B cell (primary cell): ENCODE measurements at regions not wholly inside any gene's neighbourhood (a gene's known extent, or its start where the extent isn't known, plus 50 kb on each side); places are given as distances from the start of the nearest gene placed in this dataset.

Experiments
- ATAC-seq: fragments of 200-7000 bp; cut with Tn5 transposase; one replicate; pipeline ENCODE4 v1.10.0; 2021; ENCODE audit warnings: low read depth, mild to moderate bottlenecking, moderate number of reproducible peaks, moderate library complexity
- CTCF ChIA-PET: fragments of 350-600 bp; sonication (Branson Sonifier 250); formaldehyde crosslinking; loops from one replicate; lab custom pipeline; 2021; ENCODE audit warnings: antibody characterized with exemption, inconsistent platforms; lab: Charles Lee
- POLR2A ChIA-PET: fragments of 350-600 bp; sonication (Branson Sonifier 250); formaldehyde crosslinking; loops from one replicate; lab custom pipeline; 2021; ENCODE audit warnings: antibody characterized with exemption; lab: Charles Lee
- DNase-seq: peaks from one replicate; pipeline ENCODE4 v3.0.0; 2013
- H2AFZ ChIP-seq: 2 replicates; pipeline ENCODE4 v1.6.1; 2012; ENCODE audit warnings: mild to moderate bottlenecking, low read depth, low read length; ENCODE audit not compliant: insufficient read depth, poor library complexity, severe bottlenecking
- H3K27ac ChIP-seq, 2 donors: 1 replicate in 1 of 2; 2 replicates in 1 of 2; pipeline ENCODE4 v1.5.1; 2012 to 2013; ENCODE audit warnings: low read length in 2 of 2, mild to moderate bottlenecking in 2 of 2, moderate library complexity in 1 of 2
- H3K27me3 ChIP-seq, 4 experiments: fragments of 200-600 bp in 1 of 4; sonication (generic) in 1 of 4; replicated peaks in 1 of 4; 1 replicate in 2 of 4; 2 replicates in 2 of 4; pipeline versions ENCODE4 v1.6.1 to v1.7.0; 2013 to 2016; ENCODE audit warnings: low read length in 3 of 4, mild to moderate bottlenecking in 2 of 4, mixed read lengths in 1 of 4, moderate library complexity in 1 of 4; ENCODE audit not compliant: insufficient read depth in 4 of 4, control insufficient read depth in 3 of 4; ENCODE audit errors: control extremely low read depth in 1 of 4
- H3K36me3 ChIP-seq, 2 experiments: replicated peaks in 1 of 2; 1 replicate in 1 of 2; 2 replicates in 1 of 2; pipeline versions ENCODE4 v1.6.1 to v1.7.1; 2013; ENCODE audit warnings: low read length in 1 of 2; ENCODE audit not compliant: insufficient read depth in 2 of 2, control insufficient read depth in 1 of 2; ENCODE audit errors: control extremely low read depth in 1 of 2, extremely low read depth in 1 of 2
- H3K4me1 ChIP-seq, 2 donors: fragments of 200-600 bp in 1 of 2; sonication (generic) in 1 of 2; 1 replicate in 1 of 2; 2 replicates in 1 of 2; pipeline versions ENCODE4 v1.5.1 to v1.6.1; 2013 to 2017; ENCODE audit warnings: low read length in 2 of 2; ENCODE audit not compliant: control insufficient read depth in 2 of 2, insufficient read depth in 2 of 2
- H3K4me2 ChIP-seq: replicated peaks from 2 replicates; pipeline ENCODE3; 2012; ENCODE audit warnings: mild to moderate bottlenecking, low read depth, low read length; ENCODE audit not compliant: poor library complexity, severe bottlenecking
- H3K4me3 ChIP-seq, 5 experiments: fragments of 200-600 bp in 1 of 5; sonication (generic) in 1 of 5; 1 replicate in 3 of 5; 2 replicates in 2 of 5; pipeline versions ENCODE4 v1.5.1 to v1.7.0; 2011 to 2016; ENCODE audit warnings: low read length in 4 of 5, mild to moderate bottlenecking in 4 of 5, low read depth in 2 of 5, control low read depth in 1 of 5, moderate library complexity in 1 of 5; ENCODE audit not compliant: insufficient read depth in 1 of 5; ENCODE audit errors: control extremely low read depth in 1 of 5, extremely low read depth in 1 of 5
- H3K79me2 ChIP-seq: fragments of 200-600 bp; sonication (generic); one replicate; pipeline ENCODE4 v1.6.0; 2016; ENCODE audit warnings: low read length; ENCODE audit not compliant: control insufficient read depth, insufficient read depth
- H3K9ac ChIP-seq: fragments of 200-600 bp; sonication (generic); 2 replicates; pipeline ENCODE4 v1.6.1; 2017; ENCODE audit warnings: mild to moderate bottlenecking, low read length, moderate library complexity
- H3K9me3 ChIP-seq, 3 donors: one replicate each; pipeline versions ENCODE4 v1.6.1 to v1.7.1; 2013; ENCODE audit warnings: low read length in 2 of 3; ENCODE audit not compliant: control insufficient read depth in 2 of 3, insufficient read depth in 1 of 3; ENCODE audit errors: control extremely low read depth in 1 of 3
- H4K20me1 ChIP-seq: 2 replicates; pipeline ENCODE4 v1.6.0; 2012; ENCODE audit warnings: mild to moderate bottlenecking, low read length; ENCODE audit not compliant: insufficient read depth, control insufficient read depth, poor library complexity, severe bottlenecking
- H3K27ac Mint-ChIP-seq: one replicate; pipeline ENCODE4 v1.8.0; 2021; ENCODE audit warnings: mixed read lengths
- H3K27me3 Mint-ChIP-seq: one replicate; pipeline ENCODE4 v1.8.0; 2021; ENCODE audit warnings: mixed read lengths
- H3K4me1 Mint-ChIP-seq: one replicate; pipeline ENCODE4 v1.8.0; 2021; ENCODE audit warnings: mixed read lengths
- H3K4me3 Mint-ChIP-seq: one replicate; pipeline ENCODE4 v1.8.0; 2021; ENCODE audit warnings: mixed read lengths
- H3K9me3 Mint-ChIP-seq: one replicate; pipeline ENCODE4 v1.8.0; 2022; ENCODE audit warnings: mixed read lengths; ENCODE audit not compliant: insufficient read depth
- CTCF ChIP-seq: fragments of 200-600 bp; IDR thresholded peaks from one replicate; pipeline ENCODE4 v1.8.0; 2022; ENCODE audit warnings: antibody characterized with exemption, mild to moderate bottlenecking
- EZH2 ChIP-seq: IDR thresholded peaks from 2 replicates; pipeline ENCODE4 v1.6.1; 2012; ENCODE audit warnings: borderline replicate concordance, low read depth, mild to moderate bottlenecking, moderate library complexity, low read length; ENCODE audit not compliant: insufficient read depth, poor library complexity, severe bottlenecking
- WGBS: methylation state at CpG from one replicate; pipeline ENCODE4 v1.1.5; 2013; ENCODE audit warnings: missing lambda C conversion rate; ENCODE audit not compliant: insufficient coverage; 5-methylcytosine and 5-hydroxymethylcytosine counted together
- intact Hi-C: fragments of 100-400 bp; cut with micrococcal nuclease; formaldehyde crosslinking; loops from one replicate; pipeline ENCODE4 v1.10.0; 2022

GRCh38 chr7:21066221-21066620 lies 279.5 kb upstream of the SP8 start:
- intact Hi-C loops = no loop called here
- Histone ChIP-seq H4K20me1 (no peaks in the 10 kb centered on the region), H3K9ac (no peak overlapping the region), H3K4me3 (no peak overlapping the region), H3K9me3 (no peaks in the 10 kb centered on the region), H3K79me2 (no peaks in the 10 kb centered on the region), H3K27me3 (no peaks in the 10 kb centered on the region), H3K4me1 (no peaks in the 10 kb centered on the region), H2AFZ (no peak overlapping the region), H3K27ac (no peak overlapping the region), H3K4me2 (no peak overlapping the region), H3K36me3 (no peaks in the 10 kb centered on the region)
- no peak for DNase-seq
- CTCF ChIA-PET = no interaction called here
- Mint-ChIP-seq H3K4me3 (no peak overlapping the region), H3K27ac (no peak overlapping the region), H3K4me1 (no peaks in the 10 kb centered on the region), H3K27me3 (peaks cover 4% of the 10 kb centered on the region), H3K9me3 (peaks cover 6% of the 10 kb centered on the region)
- POLR2A ChIA-PET = no interaction called here
- ATAC-seq = no peak
- no peak for TF ChIP-seq CTCF
- TF ChIP-seq EZH2 = no peak
- 93% methylated on average over 3 of the region's 4 CpGs for WGBS

DNA sequence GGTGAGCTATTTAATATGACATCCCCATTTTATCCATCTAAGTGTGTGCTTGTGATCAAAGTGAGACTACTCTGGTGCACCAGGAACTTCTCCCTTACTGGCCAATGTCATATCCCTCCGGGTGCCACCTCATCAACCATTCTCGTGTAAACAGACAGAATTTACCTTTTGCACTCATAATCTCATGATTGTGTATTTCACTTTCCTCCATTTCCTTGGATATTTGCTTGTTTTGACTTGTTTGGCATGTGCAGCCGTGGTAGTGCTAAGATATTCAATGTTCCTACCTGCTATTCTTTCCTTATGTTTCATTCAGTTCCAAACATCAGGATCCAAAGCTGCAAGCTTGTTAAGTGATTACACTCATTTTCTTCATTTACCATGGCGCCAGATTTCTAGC lies 280.5 kb upstream of the SP8 start:
- H3K4me3 Mint-ChIP-seq = no peak overlapping the region
- peaks cover 4% of the 10 kb centered on the region for H3K27me3 Mint-ChIP-seq
- Histone ChIP-seq H3K27me3 (no peaks in the 10 kb centered on the region), H3K27ac (no peak overlapping the region), H3K9me3 (no peaks in the 10 kb centered on the region), H3K9ac (no peak overlapping the region), H3K79me2 (no peaks in the 10 kb centered on the region), H2AFZ (no peak overlapping the region), H3K36me3 (no peaks in the 10 kb centered on the region), H4K20me1 (no peaks in the 10 kb centered on the region), H3K4me2 (no peak overlapping the region), H3K4me3 (no peak overlapping the region), H3K4me1 (no peaks in the 10 kb centered on the region)
- no peak for ATAC-seq
- peaks cover 6% of the 10 kb centered on the region for H3K9me3 Mint-ChIP-seq
- H3K27ac Mint-ChIP-seq = no peak overlapping the region
- no peak for DNase-seq
- intact Hi-C loops = no loop called here
- no peaks in the 10 kb centered on the region for H3K4me1 Mint-ChIP-seq
- 64% methylated on average over 2 of the region's 4 CpGs for WGBS
- POLR2A ChIA-PET = no interaction called here
- TF ChIP-seq CTCF = no peak
- no peak for TF ChIP-seq EZH2
- CTCF ChIA-PET = no interaction called here
